AG04450 (cell line): ENCODE measurements at regions not wholly inside any gene's neighbourhood (a gene's known extent, or its start where the extent isn't known, plus 50 kb on each side); places are given as distances from the start of the nearest gene placed in this dataset.

Experiments
- CTCF ChIA-PET: fragments of 300-600, 350-600 bp; formaldehyde crosslinking; extraction: SDS; loops from one replicate; lab custom pipeline; 2022; ENCODE audit warnings: antibody characterized with exemption, inconsistent platforms; lab: Charles Lee
- POLR2A ChIA-PET: fragments of 350-600 bp; formaldehyde crosslinking; extraction: SDS; loops from one replicate; lab custom pipeline; 2021; ENCODE audit warnings: antibody characterized with exemption, inconsistent platforms; lab: Yijun Ruan, JAX
- DNase-seq: peaks from one replicate; pipeline ENCODE4 v3.0.0-alpha.2; 2011; ENCODE audit warnings: low read depth, low spot score
- H3K27ac ChIP-seq: one replicate; pipeline ENCODE4 v1.5.1; 2012; ENCODE audit warnings: low read depth, low read length, control low read depth
- H3K27me3 ChIP-seq: one replicate; pipeline ENCODE4 v1.6.0; 2012; ENCODE audit warnings: low read length; ENCODE audit not compliant: control insufficient read depth, insufficient read depth
- H3K4me3 ChIP-seq: 2 replicates; pipeline ENCODE4 v1.5.1; 2011; ENCODE audit warnings: mild to moderate bottlenecking, low read depth, low read length, control low read depth
- H3K9me3 ChIP-seq: 2 replicates; pipeline ENCODE4 v1.5.1; 2012; ENCODE audit warnings: low read length; ENCODE audit not compliant: control insufficient read depth, insufficient read depth
- CTCF ChIP-seq: IDR thresholded peaks from 2 replicates; pipeline ENCODE4 v1.5.1; 2011; ENCODE audit warnings: low read depth, low read length, control low read depth, inconsistent platforms

GRCh38 chr2:37454851-37455762 lies 110.7 kb downstream of the QPCT start:
- no peak overlapping the region for H3K27ac ChIP-seq
- H3K4me3 ChIP-seq = no peak overlapping the region
- no peak for TF ChIP-seq CTCF
- no peaks in the 10 kb centered on the region for H3K27me3 ChIP-seq
- POLR2A ChIA-PET = interaction anchor here (0.5 kb wide), 1 partner anchor 36 kb away, joined by 9 read pairs; no protein-coding TSS in a partner anchor
- DNase-seq = no peak
- no peaks in the 10 kb centered on the region for H3K9me3 ChIP-seq
- CTCF ChIA-PET = interaction anchor here (0.7 to 1.1 kb wide), 2 partner anchors 374 to 422 kb away, joined by 3 to 4 read pairs; no protein-coding TSS in a partner anchor

- Histone ChIP-seq H3K27ac (no peak overlapping the region), H3K9me3 (no peaks in the 10 kb centered on the region), H3K27me3 (no peaks in the 10 kb centered on the region), H3K4me3 (no peak overlapping the region)
- ChIA-PET CTCF (interaction anchor here (0.6 to 0.8 kb wide), 2 partner anchors 42 to 48 kb away, joined by 3 to 5 read pairs; no protein-coding TSS in a partner anchor), POLR2A (no interaction called here)
- no peak for TF ChIP-seq CTCF
- no peak for DNase-seq
These were observed 112.0 kb downstream of the QPCT start for GRCh38 chr2:37456479-37456878.

- CTCF ChIA-PET = interaction anchor here (0.8 kb wide), 1 partner anchor 43 kb away, joined by 5 read pairs; no protein-coding TSS in a partner anchor
These were observed 113.0 kb downstream of the QPCT start for GRCh38 chr2:37457401-37457901.

GRCh38 chr2:37458133-37458532 lies 113.7 kb downstream of the QPCT start:
- TF ChIP-seq CTCF = no peak
- Histone ChIP-seq H3K4me3 (no peak overlapping the region), H3K27me3 (no peaks in the 10 kb centered on the region), H3K9me3 (no peaks in the 10 kb centered on the region), H3K27ac (no peak overlapping the region)
- no peak for DNase-seq
- POLR2A ChIA-PET = no interaction called here
- CTCF ChIA-PET = no interaction called here

More at GRCh38 chr2:37457401-37457901, 113.0 kb downstream of the QPCT start:
- Histone ChIP-seq H3K27ac (no peak overlapping the region), H3K4me3 (no peak overlapping the region), H3K9me3 (no peaks in the 10 kb centered on the region), H3K27me3 (no peaks in the 10 kb centered on the region)
- TF ChIP-seq CTCF = no peak
- peak; percentile 15 for DNase-seq
- POLR2A ChIA-PET = no interaction called here
